Stimulated activated CD4-positive, alpha-beta T cell treated with anti-CD3 and anti-CD28 coated beads, Interleukin-12 subunit alpha, Interleukin-12 subunit beta, amount 100 ng/mL, for 48 hours (primary cell): ENCODE measurements at regions not wholly inside any gene's neighbourhood (a gene's known extent, or its start where the extent isn't known, plus 50 kb on each side); places are given as distances from the start of the nearest gene placed in this dataset.

Experiments used
- DNase-seq, 3 donors: peaks; one replicate each; pipeline ENCODE4 v3.0.0-alpha.2; 2020; ENCODE audit warnings: low read depth in 2 of 3, low spot score in 1 of 3

GRCh38 chr20:60467771-60468170 lies 509.5 kb downstream of the CDH26 start:
- no peak for DNase-seq

DNA sequence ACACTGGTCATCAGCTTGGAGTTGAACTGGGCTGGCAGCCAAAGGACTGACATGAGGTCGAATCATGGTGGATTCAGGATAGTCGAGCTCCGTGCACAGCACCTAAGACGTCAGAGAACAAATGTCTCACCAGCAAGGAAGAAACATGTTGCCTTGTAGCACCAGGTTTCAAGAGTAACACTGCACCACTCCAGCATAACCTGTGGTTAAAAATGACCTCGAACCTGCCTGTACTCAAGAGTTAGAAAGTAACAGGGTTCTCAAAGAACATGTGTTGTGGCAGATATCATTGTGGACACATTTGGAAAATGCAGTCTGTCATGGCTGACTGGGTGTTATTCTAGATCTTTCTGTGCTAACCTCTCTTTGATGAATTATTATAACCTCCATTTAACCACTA lies 511.6 kb downstream of the CDH26 start:
- DNase-seq, result no peak

- no peak for DNase-seq
Observed at GRCh38 chr20:60470366-60470765, 512.1 kb downstream of the CDH26 start.

- no peak for DNase-seq
Observed at GRCh38 chr20:60473211-60473610, 515.0 kb downstream of the CDH26 start.

- no peak for DNase-seq
Observed at GRCh38 chr20:60474385-60474910, 516.2 kb downstream of the CDH26 start.

DNA sequence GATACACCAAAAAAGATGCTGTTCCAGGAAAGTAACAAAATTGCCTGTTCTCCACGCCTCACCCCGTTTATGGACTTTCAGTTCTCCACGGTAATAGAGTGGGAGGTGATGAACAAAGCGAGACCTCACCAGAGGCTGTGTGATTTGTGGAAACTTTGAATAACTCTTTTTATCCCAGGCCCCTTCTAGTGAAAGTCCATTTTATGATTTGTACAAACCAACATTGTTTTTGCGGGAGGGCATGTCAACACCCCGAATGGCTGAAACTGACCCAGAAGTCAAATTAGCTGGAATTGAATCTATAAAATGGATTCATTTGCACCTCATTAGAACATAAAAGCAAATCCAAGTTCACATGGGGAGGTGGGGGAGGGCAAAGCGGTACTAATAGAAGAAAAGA lies 517.8 kb downstream of the CDH26 start:
- no peak for DNase-seq

DNA sequence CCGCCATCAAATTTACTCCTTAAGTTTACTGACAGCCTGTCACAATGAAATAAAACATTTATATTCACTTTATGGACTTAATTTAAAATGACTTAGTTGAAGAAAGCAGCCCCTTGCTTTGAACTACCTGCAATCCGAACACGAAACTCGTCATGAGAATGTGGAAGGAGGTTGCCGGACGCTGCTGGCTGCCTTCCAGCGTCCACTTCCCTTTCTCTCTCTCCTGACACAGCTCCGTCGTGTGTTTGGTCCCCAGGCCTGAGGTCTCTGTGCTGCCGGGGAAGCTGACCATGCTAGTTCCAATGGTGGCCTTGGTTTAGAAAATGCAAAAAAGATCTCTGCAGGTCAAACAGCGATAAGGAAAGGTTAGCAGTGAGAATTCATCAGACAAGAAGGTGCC lies 519.7 kb downstream of the CDH26 start:
- no peak for DNase-seq

- no peak for DNase-seq
Observed at GRCh38 chr20:60478533-60478932, 520.3 kb downstream of the CDH26 start.

- no peak for DNase-seq
Observed at GRCh38 chr20:60480950-60481742, 522.9 kb downstream of the CDH26 start.

DNA sequence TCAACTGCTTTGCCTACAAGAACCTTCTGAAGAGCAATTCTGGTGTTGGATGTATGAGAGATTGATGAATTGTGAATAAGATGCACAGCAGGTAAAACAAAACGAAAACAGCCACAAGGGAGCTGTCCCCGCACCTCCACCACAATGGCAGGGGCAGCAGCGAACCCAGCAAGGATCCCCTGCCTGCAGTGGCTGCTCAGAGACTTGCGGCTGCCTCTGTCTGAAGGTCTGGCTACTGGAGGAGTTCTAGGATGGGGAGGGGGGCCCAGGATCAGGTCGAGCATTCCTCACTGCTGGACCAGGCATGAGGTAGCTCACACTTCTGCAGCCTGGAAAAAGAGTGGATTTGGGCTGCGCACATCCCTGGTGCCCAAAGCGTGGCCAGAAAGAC lies 523.5 kb downstream of the CDH26 start:
- no peak for DNase-seq

GRCh38 chr20:60482221-60483008 lies 524.2 kb downstream of the CDH26 start:
- DNase-seq, result no peak

DNA sequence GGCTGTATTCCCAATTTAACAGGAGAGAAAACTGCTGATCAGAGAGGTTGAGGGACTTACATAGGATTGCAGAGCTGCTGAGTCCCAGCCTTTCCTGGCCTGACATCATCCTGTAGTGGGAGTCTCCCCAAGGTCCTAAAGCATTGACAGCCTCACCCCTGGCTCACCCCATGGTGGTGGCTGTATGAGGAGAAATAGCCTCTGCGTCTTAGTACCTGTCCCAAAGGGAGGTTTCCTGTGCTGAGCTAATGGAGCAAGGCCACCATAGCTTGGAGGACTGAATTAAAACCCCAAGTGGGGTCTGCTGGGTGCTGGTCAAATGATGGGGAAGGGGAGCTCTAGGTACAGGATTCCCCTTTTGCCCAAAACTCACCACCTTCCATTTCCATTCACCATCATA lies 525.1 kb downstream of the CDH26 start:
- no peak for DNase-seq

GRCh38 chr20:60484316-60484715 lies 526.1 kb downstream of the CDH26 start:
- DNase-seq, result no peak

- DNase-seq, result no peak
Observed at GRCh38 chr20:60485012-60485760, 527.0 kb downstream of the CDH26 start.

- DNase-seq, result no peak
Observed at GRCh38 chr20:60486315-60486714, 528.1 kb downstream of the CDH26 start.

GRCh38 chr20:60486937-60487336 lies 528.7 kb downstream of the CDH26 start:
- DNase-seq, result no peak

DNA sequence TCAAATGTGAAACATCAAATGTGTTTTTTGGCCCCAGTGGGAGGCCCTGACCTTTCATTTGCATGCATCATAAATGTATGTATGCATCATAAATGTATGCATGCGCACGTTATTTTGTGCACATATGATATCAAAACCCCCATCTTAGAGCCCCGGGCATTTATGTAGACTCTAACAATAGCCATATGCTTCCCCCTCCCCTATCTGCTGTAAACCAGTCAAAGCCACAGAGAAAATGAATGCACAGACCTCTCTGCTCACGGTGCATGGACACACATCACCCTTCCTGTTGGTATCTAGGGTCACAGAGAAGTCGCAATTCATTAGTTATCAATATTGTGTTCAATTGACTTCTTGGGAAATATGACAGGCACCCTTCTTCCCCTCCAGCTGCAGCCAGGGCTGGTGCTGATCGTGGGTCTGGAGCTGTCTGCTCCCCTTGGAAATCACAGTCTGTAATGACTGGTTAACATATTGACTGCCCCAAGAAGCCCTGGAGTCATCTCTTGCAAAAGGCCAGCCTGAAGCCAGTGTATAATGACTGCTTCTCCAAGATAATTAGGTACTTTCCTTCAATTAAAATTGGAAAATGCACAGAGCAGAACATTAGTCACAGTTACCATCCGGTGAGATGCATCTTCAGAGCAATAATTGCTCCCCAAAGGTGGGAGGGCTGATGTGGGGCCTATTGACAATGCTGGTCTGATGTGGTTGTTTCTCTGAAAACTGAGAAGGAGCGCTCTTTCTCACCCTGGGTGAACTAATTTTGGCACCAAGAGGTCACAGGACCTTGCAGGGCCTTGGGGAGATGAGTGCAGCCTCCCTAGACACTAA lies 532.2 kb downstream of the CDH26 start:
- no peak for DNase-seq

DNA sequence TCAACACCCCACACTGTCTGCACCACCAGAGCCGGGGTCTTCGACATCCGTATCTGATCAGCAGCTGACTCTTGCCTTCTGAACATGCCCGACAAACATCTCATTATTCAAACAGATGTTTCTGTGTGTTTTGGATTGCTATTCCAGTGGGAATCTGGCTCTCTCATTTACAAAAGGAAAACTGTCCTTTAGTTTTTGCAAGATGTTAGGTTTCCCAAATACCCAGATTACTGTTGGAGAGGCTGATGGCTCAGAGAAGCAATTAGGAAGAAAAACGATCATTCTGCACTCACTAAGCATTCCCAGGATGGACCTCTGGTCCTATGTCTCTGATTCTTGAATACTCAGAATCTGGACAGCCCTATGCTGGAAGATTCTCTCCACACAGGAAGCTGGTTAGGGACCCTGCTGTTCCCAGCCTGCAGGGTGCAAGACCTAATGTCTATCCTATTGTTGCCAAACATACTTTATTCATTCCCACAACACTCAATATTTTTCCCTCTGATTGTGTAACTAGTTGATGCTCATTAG lies 532.9 kb downstream of the CDH26 start:
- DNase-seq, result no peak

- no peak for DNase-seq
Observed at GRCh38 chr20:60494476-60494875, 536.3 kb downstream of the CDH26 start.

GRCh38 chr20:60497298-60498035 lies 539.2 kb downstream of the CDH26 start:
- no peak for DNase-seq
